OCI-LY1 (cell line): ENCODE measurements at regions not wholly inside any gene's neighbourhood (a gene's known extent, or its start where the extent isn't known, plus 50 kb on each side); places are given as distances from the start of the nearest gene placed in this dataset.

Experiments
- H2AFZ ChIP-seq: fragments of 200-600 bp; sonication (generic), shearing (Covaris generic); 2 replicates; pipeline ENCODE4 v1.6.0; 2014; ENCODE audit warnings: antibody characterized with exemption, mild to moderate bottlenecking, low read length
- H3F3A ChIP-seq: fragments of 200-600 bp; sonication (generic), shearing (Covaris generic); 2 replicates; pipeline ENCODE4 v1.6.0; 2014; ENCODE audit warnings: mild to moderate bottlenecking, antibody characterized with exemption, low read length, moderate library complexity; ENCODE audit not compliant: insufficient read depth
- H3K27ac ChIP-seq: fragments of 200-600 bp; sonication (generic); 2 replicates; pipeline ENCODE4 v1.5.1; 2014; ENCODE audit warnings: low read length, mixed run types, mild to moderate bottlenecking, low read depth; ENCODE audit not compliant: poor library complexity, severe bottlenecking
- H3K27me3 ChIP-seq: fragments of 200-600 bp; sonication (generic); 2 replicates; pipeline ENCODE4 v1.6.0; 2014; ENCODE audit warnings: antibody characterized with exemption, mild to moderate bottlenecking, low read length, moderate library complexity; ENCODE audit not compliant: insufficient read depth
- H3K36me3 ChIP-seq: fragments of 200-600 bp; sonication (generic); 2 replicates; pipeline ENCODE4 v1.6.1; 2014; ENCODE audit warnings: mild to moderate bottlenecking, antibody characterized with exemption, low read length, moderate library complexity, mixed read lengths; ENCODE audit not compliant: insufficient read depth
- H3K4me1 ChIP-seq: fragments of 200-600 bp; sonication (generic); 2 replicates; pipeline ENCODE4 v1.5.1; 2014; ENCODE audit warnings: mild to moderate bottlenecking, low read length, moderate library complexity; ENCODE audit not compliant: insufficient read depth, severe bottlenecking
- H3K4me2 ChIP-seq: fragments of 200-600 bp; sonication (generic), shearing (Covaris generic); 2 replicates; pipeline ENCODE4 v1.6.1; 2014; ENCODE audit warnings: low read length
- H3K4me3 ChIP-seq: fragments of 200-600 bp; sonication (generic); 2 replicates; pipeline ENCODE4 v1.5.1; 2014; ENCODE audit warnings: low read length, low read depth, mild to moderate bottlenecking, mixed read lengths; ENCODE audit not compliant: poor library complexity, severe bottlenecking
- H3K79me2 ChIP-seq: fragments of 200-600 bp; shearing (Covaris generic); 2 replicates; pipeline ENCODE4 v1.6.1; 2016; ENCODE audit warnings: mixed run types, low read length, mixed read lengths; ENCODE audit not compliant: insufficient read depth
- H3K9ac ChIP-seq: fragments of 200-600 bp; sonication (generic), shearing (Covaris generic); 2 replicates; pipeline ENCODE4 v1.6.1; 2014; ENCODE audit warnings: mild to moderate bottlenecking, low read length, mixed read lengths
- H3K9me2 ChIP-seq: fragments of 200-600 bp; sonication (generic), shearing (Covaris generic); 2 replicates; pipeline ENCODE4 v1.6.1; 2014; ENCODE audit warnings: low read depth, mild to moderate bottlenecking, low read length, mixed read lengths
- H3K9me3 ChIP-seq: fragments of 200-600 bp; shearing (Covaris generic); 2 replicates; pipeline ENCODE4 v1.6.1; 2014; ENCODE audit warnings: low read length, mixed read lengths
- H4K20me1 ChIP-seq: fragments of 200-600 bp; sonication (generic), shearing (Covaris generic); 2 replicates; pipeline ENCODE4 v1.6.0; 2016; ENCODE audit warnings: mild to moderate bottlenecking, low read length; ENCODE audit not compliant: insufficient read depth
- EZH2 ChIP-seq: fragments of 200-600 bp; sonication (generic), shearing (Covaris generic); IDR thresholded peaks from 2 replicates; pipeline ENCODE4 v1.8.0; 2017; ENCODE audit warnings: borderline replicate concordance, mixed run types, mild to moderate bottlenecking, antibody characterized with exemption, low read length, moderate library complexity, mixed read lengths
- TF ChIP-seq, protein P1 (sequence below): fragments of 200-600 bp; sonication (generic), shearing (Covaris generic); IDR thresholded peaks from 2 replicates; pipeline ENCODE4 v1.5.1; 2017; ENCODE audit warnings: mild to moderate bottlenecking, antibody characterized with exemption, low read length, moderate library complexity, mixed read lengths

DNA sequence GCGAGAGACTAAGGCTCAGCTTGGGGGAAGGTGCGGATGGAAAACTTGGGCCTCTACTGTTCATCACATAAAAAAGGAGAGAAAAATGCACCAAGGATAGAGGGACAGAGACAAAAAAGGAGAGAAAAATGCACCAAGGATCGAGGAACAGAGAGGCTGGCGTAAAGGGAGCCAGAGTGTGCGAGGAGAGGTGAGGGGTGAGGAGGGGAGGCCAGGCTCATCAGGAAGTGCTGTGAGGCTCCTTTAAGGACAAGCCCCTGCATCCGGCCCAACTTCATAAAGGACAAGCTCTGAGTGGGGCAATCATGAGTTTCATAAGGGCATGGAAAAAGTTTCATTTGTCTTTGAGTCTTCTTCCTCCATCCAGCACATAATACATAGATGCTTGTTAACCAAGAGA, 117.2 kb upstream of the NXT1 start:
- Histone ChIP-seq H3K27ac (no peak overlapping the region), H3K9me2 (no peaks in the 10 kb centered on the region), H3K4me3 (no peak overlapping the region), H3F3A (no peaks in the 10 kb centered on the region), H3K4me2 (no peak overlapping the region), H3K79me2 (no peaks in the 10 kb centered on the region), H3K36me3 (no peaks in the 10 kb centered on the region), H3K9ac (no peak overlapping the region), H3K9me3 (no peaks in the 10 kb centered on the region), H3K27me3 (no peaks in the 10 kb centered on the region), H2AFZ (no peak overlapping the region), H3K4me1 (no peaks in the 10 kb centered on the region), H4K20me1 (no peaks in the 10 kb centered on the region)
- TF ChIP-seq EZH2 = no peak
- TF ChIP-seq, protein P1, sequence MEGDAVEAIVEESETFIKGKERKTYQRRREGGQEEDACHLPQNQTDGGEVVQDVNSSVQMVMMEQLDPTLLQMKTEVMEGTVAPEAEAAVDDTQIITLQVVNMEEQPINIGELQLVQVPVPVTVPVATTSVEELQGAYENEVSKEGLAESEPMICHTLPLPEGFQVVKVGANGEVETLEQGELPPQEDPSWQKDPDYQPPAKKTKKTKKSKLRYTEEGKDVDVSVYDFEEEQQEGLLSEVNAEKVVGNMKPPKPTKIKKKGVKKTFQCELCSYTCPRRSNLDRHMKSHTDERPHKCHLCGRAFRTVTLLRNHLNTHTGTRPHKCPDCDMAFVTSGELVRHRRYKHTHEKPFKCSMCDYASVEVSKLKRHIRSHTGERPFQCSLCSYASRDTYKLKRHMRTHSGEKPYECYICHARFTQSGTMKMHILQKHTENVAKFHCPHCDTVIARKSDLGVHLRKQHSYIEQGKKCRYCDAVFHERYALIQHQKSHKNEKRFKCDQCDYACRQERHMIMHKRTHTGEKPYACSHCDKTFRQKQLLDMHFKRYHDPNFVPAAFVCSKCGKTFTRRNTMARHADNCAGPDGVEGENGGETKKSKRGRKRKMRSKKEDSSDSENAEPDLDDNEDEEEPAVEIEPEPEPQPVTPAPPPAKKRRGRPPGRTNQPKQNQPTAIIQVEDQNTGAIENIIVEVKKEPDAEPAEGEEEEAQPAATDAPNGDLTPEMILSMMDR = no peak

DNA sequence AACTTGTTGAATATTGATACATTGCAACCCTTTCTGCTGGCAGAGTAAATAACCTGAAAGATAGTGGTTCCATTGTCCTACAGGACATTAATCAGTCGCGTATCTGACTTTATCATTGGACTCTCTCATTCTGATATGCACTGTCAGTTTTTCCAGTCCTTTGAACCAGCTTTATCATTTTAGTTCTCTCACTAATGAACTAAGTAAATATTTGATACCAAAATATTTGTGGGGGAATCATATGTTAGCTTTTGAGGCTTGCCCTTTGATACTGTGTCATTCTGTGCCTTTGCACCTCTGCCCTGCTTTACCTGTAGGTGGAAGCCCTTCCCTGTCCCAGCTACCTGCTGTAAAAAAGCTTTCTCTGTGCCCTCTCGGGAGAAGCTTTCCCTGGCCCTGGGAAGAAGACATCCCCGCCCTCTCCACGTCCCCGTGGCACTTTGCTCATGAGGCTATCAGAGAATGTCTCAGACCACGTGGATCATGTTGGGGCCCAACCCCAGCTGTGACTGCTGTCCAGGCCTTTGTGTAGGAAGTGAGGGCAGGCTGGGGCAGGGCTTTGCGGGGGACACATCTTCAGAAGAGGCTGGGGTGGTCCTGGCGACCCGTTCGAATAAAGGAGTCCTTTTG, 117.8 kb upstream of the NXT1 start:
- Histone ChIP-seq H3K9me2 (no peaks in the 10 kb centered on the region), H3K27ac (no peak overlapping the region), H3K79me2 (no peaks in the 10 kb centered on the region), H4K20me1 (no peaks in the 10 kb centered on the region), H3K36me3 (no peaks in the 10 kb centered on the region), H2AFZ (no peak overlapping the region), H3K9ac (no peak overlapping the region), H3K9me3 (no peaks in the 10 kb centered on the region), H3K27me3 (no peaks in the 10 kb centered on the region), H3K4me1 (no peaks in the 10 kb centered on the region), H3K4me2 (no peak overlapping the region), H3K4me3 (no peak overlapping the region), H3F3A (no peaks in the 10 kb centered on the region)
- TF ChIP-seq, protein P1 = no peak
- TF ChIP-seq EZH2 = no peak

DNA sequence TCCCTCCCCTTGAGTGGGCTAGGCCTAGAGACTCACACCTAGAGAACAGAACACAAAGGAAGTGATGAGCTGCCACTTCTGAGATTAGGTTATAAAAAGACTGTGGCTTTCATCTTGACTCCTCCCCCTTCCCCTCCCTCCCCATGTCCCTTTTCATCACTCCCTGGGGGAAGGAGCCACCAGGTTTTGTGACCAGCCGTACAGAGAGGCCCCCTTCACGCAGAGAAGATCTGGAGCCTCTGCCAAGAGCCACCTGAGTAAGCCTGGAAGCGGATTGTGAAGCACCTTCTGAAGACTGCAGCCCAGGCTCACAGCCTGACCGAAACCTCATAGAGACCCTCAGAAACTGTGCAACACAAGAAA, 118.4 kb upstream of the NXT1 start:
- H3K4me1 ChIP-seq = no peaks in the 10 kb centered on the region
- H3F3A ChIP-seq = no peaks in the 10 kb centered on the region
- H3K9ac ChIP-seq = no peak overlapping the region
- H3K9me3 ChIP-seq = no peaks in the 10 kb centered on the region
- no peak overlapping the region for H3K4me3 ChIP-seq
- TF ChIP-seq, protein P1 = no peak
- no peak for TF ChIP-seq EZH2
- H4K20me1 ChIP-seq = no peaks in the 10 kb centered on the region
- H3K27me3 ChIP-seq = no peaks in the 10 kb centered on the region
- no peak overlapping the region for H2AFZ ChIP-seq
- no peaks in the 10 kb centered on the region for H3K36me3 ChIP-seq
- H3K27ac ChIP-seq = no peak overlapping the region
- H3K9me2 ChIP-seq = no peaks in the 10 kb centered on the region
- no peaks in the 10 kb centered on the region for H3K79me2 ChIP-seq
- H3K4me2 ChIP-seq = no peak overlapping the region
